HepG2 (cell line): ENCODE measurements at regions not wholly inside any gene's neighbourhood (a gene's known extent, or its start where the extent isn't known, plus 50 kb on each side); places are given as distances from the start of the nearest gene placed in this dataset.

Experiments used
- ATAC-seq: fragments of 200-7000 bp; cut with Tn5 transposase; 3 replicates; pipeline ENCODE4 v1.9.1; 2020; ENCODE audit warnings: mild to moderate bottlenecking, moderate library complexity
- BruUV-seq: library from RNA; stranded (reverse); fragments of 400-500 nt; replicated peaks from 2 replicates; lab custom pipeline; 2021; lab: Mats Ljungman, UMichigan
- CTCF ChIA-PET: fragments of 300-600 bp; formaldehyde crosslinking; extraction: SDS; loops from one replicate; lab custom pipeline; 2021; ENCODE audit warnings: low total read pairs, inconsistent platforms, low intra/inter-chr PET ratio; lab: Yijun Ruan, JAX
- POLR2A ChIA-PET: fragments of 350-600 bp; sonication (Branson Sonifier 250); formaldehyde crosslinking; loops from one replicate; lab custom pipeline; 2020; ENCODE audit warnings: antibody characterized with exemption, inconsistent platforms; lab: Yijun Ruan, JAX
- DNase-seq: peaks from one replicate; pipeline ENCODE4 v3.0.0-alpha.2; 2015; ENCODE audit warnings: low spot score
- FAIRE-seq: peaks from 3 replicates; lab custom pipeline; 2011; peaks lifted over from hg19 to GRCh38; lab: Jason Lieb, UNC
- H2AFZ ChIP-seq: one replicate; pipeline ENCODE4 v1.6.1; 2011; ENCODE audit warnings: low read length, inconsistent platforms
- H3K27ac ChIP-seq: fragments of 300-600 bp; 3 replicates; pipeline ENCODE4 v1.8.0; 2011; ENCODE audit warnings: mixed run types, mild to moderate bottlenecking, mixed read lengths, low read length, inconsistent platforms; ENCODE audit not compliant: insufficient read depth; ENCODE audit errors: extremely low read length
- H3K27me3 ChIP-seq, 2 experiments: fragments of 200-600 bp in 1 of 2; 2 replicates in 1 of 2; 3 replicates in 1 of 2; pipeline versions ENCODE4 v1.6.0 to v1.8.0; 2011; ENCODE audit warnings: low read length in 2 of 2, mild to moderate bottlenecking in 2 of 2, moderate library complexity in 2 of 2, inconsistent platforms in 1 of 2; ENCODE audit not compliant: insufficient read depth in 2 of 2, control insufficient read depth in 1 of 2
- H3K36me3 ChIP-seq, 2 experiments: fragments of 200-600 bp in 1 of 2; replicated peaks in 1 of 2; 2 replicates in 1 of 2; 3 replicates in 1 of 2; pipeline versions ENCODE4 v1.5.1 to v1.8.0; 2011; ENCODE audit warnings: low read length in 2 of 2, inconsistent platforms in 1 of 2; ENCODE audit not compliant: insufficient read depth in 2 of 2, control insufficient read depth in 1 of 2
- H3K4me1 ChIP-seq: 2 replicates; pipeline ENCODE4 v1.5.1; 2012; ENCODE audit warnings: low read length, inconsistent platforms; ENCODE audit not compliant: insufficient read depth
- H3K4me2 ChIP-seq: 2 replicates; pipeline ENCODE4 v1.6.0; 2011; ENCODE audit warnings: low read depth, low read length, inconsistent platforms
- H3K4me3 ChIP-seq, 3 experiments: fragments of 200-600 bp in 1 of 3; sonication (generic), shearing (Covaris generic) in 1 of 3; replicated peaks in 1 of 3; 2 replicates each; pipeline ENCODE4 v1.5.1; 2011 to 2016; ENCODE audit warnings: low read length in 3 of 3, inconsistent platforms in 2 of 3, low read depth in 2 of 3, mild to moderate bottlenecking in 2 of 3, control low read depth in 1 of 3, mixed read lengths in 1 of 3; ENCODE audit not compliant: insufficient read depth in 1 of 3
- H3K79me2 ChIP-seq: one replicate; pipeline ENCODE4 v1.6.1; 2011; ENCODE audit warnings: low read length, inconsistent platforms; ENCODE audit not compliant: insufficient read depth
- H3K9ac ChIP-seq: 2 replicates; pipeline ENCODE4 v1.6.0; 2011; ENCODE audit warnings: mild to moderate bottlenecking, low read depth, low read length, inconsistent platforms; ENCODE audit not compliant: insufficient read depth
- H3K9me3 ChIP-seq: 2 replicates; pipeline ENCODE4 v1.5.1; 2012; ENCODE audit warnings: mild to moderate bottlenecking, low read length
- H4K20me1 ChIP-seq: 2 replicates; pipeline ENCODE4 v1.6.0; 2011; ENCODE audit warnings: inconsistent platforms, mild to moderate bottlenecking, low read length, moderate library complexity; ENCODE audit not compliant: insufficient read depth
- FOXC1 ChIP-seq: sonication (generic); formaldehyde crosslinking; IDR thresholded peaks from 2 replicates; pipeline ENCODE4 v1.8.0; 2022; ENCODE audit warnings: mild to moderate bottlenecking, missing genetic modification reagents, borderline replicate concordance
- STAG1 ChIP-seq: sonication (generic); formaldehyde crosslinking; IDR thresholded peaks from 2 replicates; pipeline ENCODE4 v1.4.0; 2020; ENCODE audit warnings: missing genetic modification reagents
- ZNF382 ChIP-seq: sonication (generic); formaldehyde crosslinking; IDR thresholded peaks from 2 replicates; pipeline ENCODE4 v1.5.0; 2020; ENCODE audit warnings: missing genetic modification reagents, mild to moderate bottlenecking, borderline replicate concordance
- WGBS: methylation state at CpG from one replicate; pipeline ENCODE4 v1.1.6; 2017; ENCODE audit warnings: low lambda C conversion rate; 5-methylcytosine and 5-hydroxymethylcytosine counted together
- in situ Hi-C: cut with HindIII; loops from 2 replicates; pipeline ENCODE4 v1.10.0; 2017; ENCODE audit warnings: low pct_unique_long_range_greater_than_20kb; ENCODE audit not compliant: extremely low pct_ligation_motif_present
- intact Hi-C: fragments of 100-400 bp; cut with micrococcal nuclease; formaldehyde crosslinking; loops from one replicate; pipeline ENCODE4 v1.10.0; 2022; ENCODE audit not compliant: unreplicated experiment
- TF ChIP-seq, protein P1 (sequence below): sonication (generic); formaldehyde crosslinking; conservative IDR thresholded peaks from 2 replicates; pipeline ENCODE4 v1.4.0; 2020; ENCODE audit warnings: missing genetic modification reagents

GRCh38 chr10:78510566-78511323, 477.1 kb downstream of the RPS24 start:
- no peak for DNase-seq
- FAIRE-seq, result no peak
- Histone ChIP-seq H3K9me3 (no peaks in the 10 kb centered on the region), H3K36me3 (no peaks in the 10 kb centered on the region), H3K4me3 (no peak overlapping the region), H3K79me2 (no peaks in the 10 kb centered on the region), H3K27ac (no peak overlapping the region), H4K20me1 (no peaks in the 10 kb centered on the region), H2AFZ (no peak overlapping the region), H3K4me1 (peaks cover 15% of the 10 kb centered on the region), H3K9ac (no peak overlapping the region), H3K4me2 (no peak overlapping the region), H3K27me3 (no peaks in the 10 kb centered on the region)
- intact Hi-C loops (no loop called here), in situ Hi-C loops (no loop called here)
- WGBS, result 79% methylated on average over 11 of the region's 12 CpGs
- 0 out of 3 replicates have a peak, but pooled peaks have one; percentile 22 for ATAC-seq
- CTCF ChIA-PET, result no interaction called here
- no TSS peak for BruUV-seq
- TF ChIP-seq, protein P1, sequence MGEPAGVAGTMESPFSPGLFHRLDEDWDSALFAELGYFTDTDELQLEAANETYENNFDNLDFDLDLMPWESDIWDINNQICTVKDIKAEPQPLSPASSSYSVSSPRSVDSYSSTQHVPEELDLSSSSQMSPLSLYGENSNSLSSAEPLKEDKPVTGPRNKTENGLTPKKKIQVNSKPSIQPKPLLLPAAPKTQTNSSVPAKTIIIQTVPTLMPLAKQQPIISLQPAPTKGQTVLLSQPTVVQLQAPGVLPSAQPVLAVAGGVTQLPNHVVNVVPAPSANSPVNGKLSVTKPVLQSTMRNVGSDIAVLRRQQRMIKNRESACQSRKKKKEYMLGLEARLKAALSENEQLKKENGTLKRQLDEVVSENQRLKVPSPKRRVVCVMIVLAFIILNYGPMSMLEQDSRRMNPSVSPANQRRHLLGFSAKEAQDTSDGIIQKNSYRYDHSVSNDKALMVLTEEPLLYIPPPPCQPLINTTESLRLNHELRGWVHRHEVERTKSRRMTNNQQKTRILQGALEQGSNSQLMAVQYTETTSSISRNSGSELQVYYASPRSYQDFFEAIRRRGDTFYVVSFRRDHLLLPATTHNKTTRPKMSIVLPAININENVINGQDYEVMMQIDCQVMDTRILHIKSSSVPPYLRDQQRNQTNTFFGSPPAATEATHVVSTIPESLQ (CRISPR knock-in tag), result no peak
- TF ChIP-seq ZNF382 (CRISPR knock-in tag) (no peak), FOXC1 (CRISPR knock-in tag) (no peak), STAG1 (0 out of 2 replicates have a peak, but pooled peaks have one; percentile 16)
- POLR2A ChIA-PET, result no interaction called here
